ENCODE measurements at regions not wholly inside any gene's neighbourhood (a gene's known extent, or its start where the extent isn't known, plus 50 kb on each side); places are given as distances from the start of the nearest gene placed in this dataset.

DNA sequence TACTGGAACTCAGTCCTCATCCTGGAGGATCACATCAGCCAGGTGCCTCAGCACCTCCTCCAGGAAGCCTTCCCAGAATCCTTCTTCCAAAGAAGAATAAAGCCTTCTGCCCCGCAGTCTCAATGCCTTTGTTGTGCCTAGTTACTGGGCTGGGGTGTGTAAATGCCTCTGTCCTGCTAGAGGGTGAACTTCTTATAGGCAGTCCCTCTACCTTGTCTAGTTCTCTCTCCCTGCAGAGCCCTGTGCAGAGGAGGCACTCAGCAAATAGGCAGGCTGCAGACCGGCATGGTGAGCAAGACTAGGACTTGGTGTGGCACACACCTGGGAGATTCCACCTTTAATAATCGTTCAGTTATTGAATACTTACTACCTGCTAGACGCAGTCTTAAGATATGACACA is 104.7 kb upstream of the PCBD1 start:
- no peak overlapping the region for H3K27ac ChIP-seq (ENCODE audit: poor library complexity, severe bottlenecking)
- TF ChIP-seq, protein P1, sequence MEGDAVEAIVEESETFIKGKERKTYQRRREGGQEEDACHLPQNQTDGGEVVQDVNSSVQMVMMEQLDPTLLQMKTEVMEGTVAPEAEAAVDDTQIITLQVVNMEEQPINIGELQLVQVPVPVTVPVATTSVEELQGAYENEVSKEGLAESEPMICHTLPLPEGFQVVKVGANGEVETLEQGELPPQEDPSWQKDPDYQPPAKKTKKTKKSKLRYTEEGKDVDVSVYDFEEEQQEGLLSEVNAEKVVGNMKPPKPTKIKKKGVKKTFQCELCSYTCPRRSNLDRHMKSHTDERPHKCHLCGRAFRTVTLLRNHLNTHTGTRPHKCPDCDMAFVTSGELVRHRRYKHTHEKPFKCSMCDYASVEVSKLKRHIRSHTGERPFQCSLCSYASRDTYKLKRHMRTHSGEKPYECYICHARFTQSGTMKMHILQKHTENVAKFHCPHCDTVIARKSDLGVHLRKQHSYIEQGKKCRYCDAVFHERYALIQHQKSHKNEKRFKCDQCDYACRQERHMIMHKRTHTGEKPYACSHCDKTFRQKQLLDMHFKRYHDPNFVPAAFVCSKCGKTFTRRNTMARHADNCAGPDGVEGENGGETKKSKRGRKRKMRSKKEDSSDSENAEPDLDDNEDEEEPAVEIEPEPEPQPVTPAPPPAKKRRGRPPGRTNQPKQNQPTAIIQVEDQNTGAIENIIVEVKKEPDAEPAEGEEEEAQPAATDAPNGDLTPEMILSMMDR (IDR thresholded peaks at IDR 0.05; ENCODE audit: poor library complexity, severe bottlenecking) = no peak
- H3K27me3 ChIP-seq (ENCODE audit: insufficient read depth, poor library complexity, severe bottlenecking) = peaks cover 4% of the 10 kb centered on the region
- no peaks in the 10 kb centered on the region for H3K9me3 ChIP-seq (ENCODE audit: severe bottlenecking)
- H3K4me3 ChIP-seq (ENCODE audit: severe bottlenecking) = no peak overlapping the region
- DNase-seq (ENCODE audit: low spot score) (no peak), ATAC-seq (ENCODE audit: low read depth) (no peak)
- H3K36me3 ChIP-seq (ENCODE audit: low read depth) = no peaks in the 10 kb centered on the region
- no peaks in the 10 kb centered on the region for H3K4me1 ChIP-seq (ENCODE audit: insufficient read depth, poor library complexity, severe bottlenecking)

DNA sequence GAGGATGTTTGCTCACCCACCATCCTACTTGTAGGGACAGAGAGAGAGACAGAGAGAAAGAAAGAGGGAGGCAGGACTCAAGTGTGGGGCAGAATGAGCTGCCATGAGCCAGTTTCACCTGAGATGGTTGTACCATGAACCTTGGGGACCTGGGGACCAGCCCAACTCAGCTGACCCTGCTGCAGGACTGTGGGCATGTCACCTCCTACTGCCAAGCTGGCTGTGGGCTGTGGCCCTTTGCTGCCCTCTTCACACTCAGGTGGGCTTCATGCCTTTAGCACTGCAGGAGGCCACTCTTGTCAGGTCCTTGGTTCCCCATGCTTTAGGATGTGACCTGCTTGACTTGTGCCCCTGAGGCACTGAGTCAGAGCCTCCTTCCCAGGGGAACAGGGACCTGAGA is 108.2 kb upstream of the PCBD1 start:
- ATAC-seq (ENCODE audit: low read depth) = no peak
- Histone ChIP-seq H3K27me3 (ENCODE audit: insufficient read depth, poor library complexity, severe bottlenecking) (peaks cover 4% of the 10 kb centered on the region), H3K36me3 (ENCODE audit: low read depth) (no peaks in the 10 kb centered on the region), H3K9me3 (ENCODE audit: severe bottlenecking) (no peaks in the 10 kb centered on the region), H3K27ac (ENCODE audit: poor library complexity, severe bottlenecking) (no peak overlapping the region), H3K4me1 (ENCODE audit: insufficient read depth, poor library complexity, severe bottlenecking) (no peaks in the 10 kb centered on the region), H3K4me3 (ENCODE audit: severe bottlenecking) (no peak overlapping the region)
- TF ChIP-seq, protein P1 (IDR thresholded peaks at IDR 0.05; ENCODE audit: poor library complexity, severe bottlenecking) = no peak
- no peak for DNase-seq (ENCODE audit: low spot score)

DNA sequence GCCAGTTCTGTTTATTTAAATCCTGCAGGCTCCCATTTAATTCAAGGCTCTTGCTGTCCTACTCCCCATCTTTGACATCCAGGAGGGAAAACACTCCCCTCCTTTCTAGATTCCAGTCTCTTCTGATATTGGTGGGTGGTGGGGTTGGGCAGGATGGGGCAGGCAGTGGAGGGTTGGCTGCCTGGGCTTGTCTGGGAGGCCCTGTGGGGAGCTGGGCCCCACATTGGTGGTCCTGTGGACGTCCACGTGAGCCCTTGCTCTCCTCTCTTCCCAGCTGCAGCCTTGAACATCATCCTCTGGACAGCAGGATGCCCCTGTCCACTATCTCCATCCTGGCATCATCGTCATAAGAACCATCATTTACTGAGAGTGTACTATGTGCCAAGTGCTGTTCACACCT is 108.9 kb upstream of the PCBD1 start:
- H3K27me3 ChIP-seq (ENCODE audit: insufficient read depth, poor library complexity, severe bottlenecking) = peaks cover 4% of the 10 kb centered on the region

GRCh38 chr10:70998086-70998485 is 109.7 kb upstream of the PCBD1 start:
- H3K9me3 ChIP-seq (ENCODE audit: severe bottlenecking) = no peaks in the 10 kb centered on the region
- no peak overlapping the region for H3K27ac ChIP-seq (ENCODE audit: poor library complexity, severe bottlenecking)
- DNase-seq (ENCODE audit: low spot score) (no peak), ATAC-seq (ENCODE audit: low read depth) (no peak)
- H3K27me3 ChIP-seq (ENCODE audit: insufficient read depth, poor library complexity, severe bottlenecking) = peaks cover 4% of the 10 kb centered on the region
- no peak overlapping the region for H3K4me3 ChIP-seq (ENCODE audit: severe bottlenecking)
- no peaks in the 10 kb centered on the region for H3K36me3 ChIP-seq (ENCODE audit: low read depth)
- H3K4me1 ChIP-seq (ENCODE audit: insufficient read depth, poor library complexity, severe bottlenecking) = no peaks in the 10 kb centered on the region
- TF ChIP-seq, protein P1 (IDR thresholded peaks at IDR 0.05; ENCODE audit: poor library complexity, severe bottlenecking) = no peak

More for the DNA sequence above, 108.9 kb upstream of the PCBD1 start:
- Histone ChIP-seq H3K4me1 (ENCODE audit: insufficient read depth, poor library complexity, severe bottlenecking) (no peaks in the 10 kb centered on the region), H3K9me3 (ENCODE audit: severe bottlenecking) (no peaks in the 10 kb centered on the region), H3K36me3 (ENCODE audit: low read depth) (no peaks in the 10 kb centered on the region), H3K27ac (ENCODE audit: poor library complexity, severe bottlenecking) (no peak overlapping the region), H3K4me3 (ENCODE audit: severe bottlenecking) (no peak overlapping the region)
- DNase-seq (ENCODE audit: low spot score) (no peak), ATAC-seq (ENCODE audit: low read depth) (no peak)
- TF ChIP-seq, protein P1 (IDR thresholded peaks at IDR 0.05; ENCODE audit: poor library complexity, severe bottlenecking) = no peak

DNA sequence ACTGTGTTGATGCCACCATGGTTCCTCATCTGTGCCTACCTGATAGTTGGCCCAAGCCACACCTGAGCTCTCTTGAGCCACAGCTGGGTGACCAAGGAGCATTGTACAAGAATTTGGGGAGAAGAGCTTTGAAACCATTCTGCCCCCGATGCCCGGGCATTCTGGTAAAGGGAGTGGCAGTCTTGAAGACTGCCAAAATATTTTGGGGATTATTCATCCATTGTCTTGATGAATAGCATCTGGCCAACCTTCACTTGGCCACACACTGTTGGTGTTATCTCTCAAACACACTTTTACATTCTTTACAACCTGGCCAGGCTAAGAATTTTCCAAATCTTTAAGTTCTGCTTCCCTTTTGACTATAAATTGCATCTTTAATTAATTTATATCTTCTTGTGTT is 113.1 kb upstream of the PCBD1 start:
- ATAC-seq (ENCODE audit: low read depth) (no peak), DNase-seq (ENCODE audit: low spot score) (no peak)
- H3K27me3 ChIP-seq (ENCODE audit: insufficient read depth, poor library complexity, severe bottlenecking) = no peaks in the 10 kb centered on the region
- no peaks in the 10 kb centered on the region for H3K9me3 ChIP-seq (ENCODE audit: severe bottlenecking)
- no peaks in the 10 kb centered on the region for H3K4me1 ChIP-seq (ENCODE audit: insufficient read depth, poor library complexity, severe bottlenecking)
- no peaks in the 10 kb centered on the region for H3K36me3 ChIP-seq (ENCODE audit: low read depth)
- TF ChIP-seq, protein P1 (IDR thresholded peaks at IDR 0.05; ENCODE audit: poor library complexity, severe bottlenecking) = no peak
- no peak overlapping the region for H3K4me3 ChIP-seq (ENCODE audit: severe bottlenecking)
- H3K27ac ChIP-seq (ENCODE audit: poor library complexity, severe bottlenecking) = no peak overlapping the region

All from RWPE2 (cell line).